Dermis blood vessel endothelial cell (primary cell): ENCODE measurements at regions not wholly inside any gene's neighbourhood (a gene's known extent, or its start where the extent isn't known, plus 50 kb on each side); places are given as distances from the start of the nearest gene placed in this dataset.

Experiments
- DNase-seq: peaks from one replicate; pipeline ENCODE4 v3.0.0; 2010

- DNase-seq: no peak
These were observed 561.3 kb downstream of the DHX35 start for GRCh38 chr20:39523405-39523804.

GRCh38 chr20:39518654-39519053 lies 556.5 kb downstream of the DHX35 start:
- no peak for DNase-seq

- DNase-seq: no peak
These were observed 554.8 kb downstream of the DHX35 start for GRCh38 chr20:39516964-39517363.

- no peak for DNase-seq
These were observed 542.6 kb downstream of the DHX35 start for GRCh38 chr20:39504710-39505094.

DNA sequence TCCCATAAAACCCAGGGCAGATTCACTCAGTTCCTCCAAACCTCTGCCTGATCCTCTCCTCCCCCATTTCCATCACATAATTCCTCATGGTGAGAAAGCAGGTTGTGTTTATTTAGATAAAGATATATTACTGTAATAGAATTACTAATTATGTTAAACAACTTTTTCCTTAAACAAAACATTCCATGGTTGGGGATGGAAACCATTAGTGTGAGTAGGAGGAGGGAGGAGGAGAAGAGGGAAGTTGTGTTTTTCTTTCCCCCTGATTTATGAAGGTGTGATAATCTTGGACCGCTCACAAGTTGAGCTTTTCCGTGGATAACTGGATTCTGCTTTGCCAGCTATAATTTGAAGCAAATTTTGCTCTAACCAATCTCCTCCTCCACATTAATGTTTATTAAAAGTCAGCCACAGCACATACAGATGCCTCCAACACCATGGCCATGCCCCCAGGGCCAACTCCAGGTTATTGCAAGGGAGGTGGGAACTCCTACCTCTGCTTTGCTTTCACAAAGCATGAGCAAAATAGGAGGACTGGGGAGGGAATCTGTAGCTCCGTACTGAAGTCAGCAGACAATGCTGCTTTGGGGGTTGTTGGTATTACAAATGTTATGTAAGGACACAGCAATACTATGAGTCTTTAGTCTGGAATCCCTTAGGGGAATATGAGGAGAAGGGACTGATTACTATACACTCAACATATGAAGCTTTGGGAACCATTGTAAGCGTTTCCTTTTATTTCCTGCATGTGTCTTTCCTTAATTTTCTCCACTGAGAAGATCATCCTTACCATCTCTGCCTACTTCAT lies 542.0 kb downstream of the DHX35 start:
- DNase-seq: no peak

- DNase-seq: no peak
These were observed 530.2 kb downstream of the DHX35 start for GRCh38 chr20:39492223-39492797.

DNA sequence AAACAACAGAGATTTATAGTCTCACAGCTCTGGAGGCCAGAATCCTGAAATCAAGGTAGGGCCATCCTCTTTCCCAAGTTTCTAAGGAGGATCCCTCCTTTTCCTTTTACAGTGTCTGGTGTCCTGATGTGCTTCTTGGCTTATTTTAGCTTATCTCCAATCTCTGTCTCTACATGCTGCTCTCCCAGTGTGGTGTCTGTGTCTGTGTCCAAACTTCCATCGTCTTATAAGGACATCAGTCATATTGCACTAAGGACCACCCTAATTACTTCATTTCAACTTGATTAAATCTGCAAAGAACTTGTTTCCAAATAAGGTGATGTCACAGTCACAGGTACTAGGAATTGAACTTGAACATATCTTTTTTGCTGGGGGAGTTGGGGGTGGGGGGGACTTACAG lies 529.6 kb downstream of the DHX35 start:
- DNase-seq: no peak

- no peak for DNase-seq
These were observed 527.9 kb downstream of the DHX35 start for GRCh38 chr20:39489986-39490560.

DNA sequence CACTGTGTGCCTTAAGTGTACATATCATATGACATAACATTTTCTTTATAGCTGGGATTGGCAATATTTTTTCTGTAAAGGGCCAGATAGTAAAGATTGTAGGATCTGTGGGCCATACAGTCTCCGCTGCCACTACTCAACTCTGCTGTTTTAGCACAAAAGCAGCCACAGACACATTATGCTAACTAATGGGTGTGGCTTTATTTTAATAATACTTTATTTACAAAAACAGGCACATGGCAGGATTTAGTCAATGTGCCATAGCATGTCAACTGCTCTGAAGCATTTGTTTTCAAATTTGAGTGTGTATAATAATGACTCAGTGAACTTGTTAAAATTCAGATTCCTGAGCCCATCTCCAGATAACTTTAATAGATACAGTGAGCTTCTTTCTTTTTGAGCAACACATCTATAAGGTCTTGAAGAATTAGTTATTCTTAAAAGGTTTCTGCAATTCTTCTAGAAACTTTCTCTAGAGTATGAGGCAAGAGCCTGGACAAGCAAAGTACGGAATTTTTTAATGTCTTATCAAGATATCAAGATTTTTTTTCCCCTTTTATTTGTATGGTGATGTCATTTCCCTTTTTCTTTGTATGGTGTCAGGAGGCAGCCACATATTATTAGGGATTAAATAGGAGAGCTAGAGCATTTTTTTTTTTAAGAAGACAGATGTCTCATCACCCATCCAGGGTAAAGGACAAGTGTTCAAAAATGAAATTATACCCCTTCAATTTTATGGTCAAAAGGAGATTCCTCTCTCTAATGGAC lies 518.3 kb downstream of the DHX35 start:
- DNase-seq: no peak

DNA sequence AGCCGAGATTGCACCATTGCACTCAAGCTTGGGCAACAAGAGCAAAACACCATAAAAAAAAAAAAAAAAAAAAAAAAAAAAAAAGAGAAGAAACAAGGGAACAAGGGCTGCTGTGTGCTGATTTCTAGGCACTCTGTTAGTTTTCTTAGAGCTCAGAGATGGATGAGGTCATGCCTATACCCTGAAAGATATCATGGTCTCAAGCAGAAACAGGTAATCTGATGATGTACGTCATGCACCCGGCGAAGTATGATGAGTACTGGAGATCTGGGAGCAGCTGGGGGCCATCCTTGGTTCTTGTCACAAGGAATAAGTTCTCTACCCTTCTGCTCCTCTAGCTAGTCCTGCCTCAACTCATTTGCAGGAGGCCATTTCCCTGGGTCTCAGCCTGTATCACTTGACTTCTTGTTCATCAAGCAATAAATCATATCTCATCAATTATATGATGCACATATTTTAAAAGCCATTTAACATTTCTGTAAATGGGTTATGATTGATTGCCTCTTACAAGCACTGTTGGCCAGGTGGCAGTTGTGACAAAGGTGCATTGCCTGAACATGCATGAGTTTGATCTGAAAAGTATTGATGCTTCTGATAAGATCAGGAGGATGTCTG lies 517.2 kb downstream of the DHX35 start:
- no peak for DNase-seq

GRCh38 chr20:39474879-39475278 lies 512.7 kb downstream of the DHX35 start:
- DNase-seq: no peak

- no peak for DNase-seq
These were observed 511.4 kb downstream of the DHX35 start for GRCh38 chr20:39473536-39473935.

DNA sequence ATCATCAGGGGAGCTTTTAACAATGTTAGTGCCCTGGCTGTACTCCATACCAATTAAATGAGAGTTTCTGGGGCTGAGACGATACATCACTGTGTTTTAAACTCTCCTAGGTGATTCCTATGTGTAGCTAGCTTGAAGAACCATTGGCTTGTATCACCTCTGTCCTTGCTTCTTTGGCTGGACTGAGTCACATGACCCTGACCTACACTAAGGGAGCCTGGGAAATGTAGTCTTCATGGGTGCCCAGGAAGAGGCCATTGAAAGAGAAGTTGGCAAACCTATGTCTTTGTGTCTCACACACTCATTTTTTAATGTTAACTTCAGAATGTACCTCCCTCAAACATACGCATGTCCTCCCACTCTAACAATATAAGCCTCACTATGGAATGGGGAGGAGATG lies 506.6 kb downstream of the DHX35 start:
- DNase-seq: no peak

DNA sequence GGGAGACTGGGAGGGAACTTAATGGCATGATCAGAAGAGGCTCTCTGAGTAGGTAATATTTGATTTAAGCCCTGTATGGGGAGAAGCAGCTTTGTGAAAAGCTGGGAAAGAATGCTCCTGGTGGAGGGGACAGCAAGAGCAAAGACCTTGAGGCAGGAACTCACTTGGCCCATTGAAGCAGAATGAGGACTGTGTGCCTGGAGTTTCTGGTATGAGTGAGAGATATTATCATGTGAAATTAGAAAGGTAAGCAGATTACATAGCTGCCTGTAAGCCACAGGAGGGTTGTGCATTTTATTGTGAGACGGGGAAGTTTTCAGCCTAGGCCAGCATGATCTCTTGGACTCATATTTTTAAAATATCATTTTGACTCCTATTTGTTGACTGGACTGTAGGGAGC lies 502.1 kb downstream of the DHX35 start:
- no peak for DNase-seq

DNA sequence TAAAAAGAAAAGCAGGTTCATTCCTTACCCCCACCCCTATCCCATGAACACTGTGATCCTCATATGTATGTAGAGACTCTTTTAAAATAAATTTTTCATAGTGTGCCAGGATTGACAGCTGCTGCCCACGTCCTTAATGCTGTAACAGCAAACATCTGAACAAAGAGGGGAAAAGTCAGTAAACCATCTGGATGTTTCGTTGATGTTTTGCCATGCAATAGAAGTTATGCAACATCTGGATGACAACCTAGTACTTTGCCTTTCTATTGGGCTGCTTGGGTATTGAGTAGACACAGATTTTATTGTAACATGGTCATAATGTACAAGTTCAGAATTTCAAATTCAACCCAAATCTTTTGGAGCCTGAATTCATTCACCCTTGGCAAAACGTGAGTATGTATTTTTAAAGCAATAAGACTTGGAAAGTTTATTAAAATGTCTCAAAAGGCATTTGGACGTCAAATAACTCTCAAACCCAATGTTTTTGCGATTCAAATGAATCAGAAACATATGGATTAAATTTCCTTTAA lies 500.3 kb downstream of the DHX35 start:
- DNase-seq: no peak

DNA sequence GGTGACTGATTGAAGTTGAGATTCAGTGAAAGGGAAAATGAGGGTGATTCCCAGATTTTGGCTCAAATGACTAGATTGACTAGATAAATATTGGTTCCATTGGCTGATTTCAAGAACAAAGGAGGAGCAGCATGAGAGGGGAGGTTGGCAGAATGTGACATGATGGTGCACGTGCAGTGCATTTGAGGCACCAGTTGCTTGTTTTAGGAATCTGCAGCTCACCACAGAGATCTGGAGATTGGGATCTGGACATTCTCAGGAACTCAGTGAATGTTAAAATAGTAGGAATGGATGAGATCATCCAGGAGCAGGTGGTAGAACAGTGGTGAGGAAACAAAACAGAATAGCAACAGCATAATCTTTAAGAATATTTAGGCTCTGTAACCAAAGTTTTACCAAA lies 496.3 kb downstream of the DHX35 start:
- no peak for DNase-seq

DNA sequence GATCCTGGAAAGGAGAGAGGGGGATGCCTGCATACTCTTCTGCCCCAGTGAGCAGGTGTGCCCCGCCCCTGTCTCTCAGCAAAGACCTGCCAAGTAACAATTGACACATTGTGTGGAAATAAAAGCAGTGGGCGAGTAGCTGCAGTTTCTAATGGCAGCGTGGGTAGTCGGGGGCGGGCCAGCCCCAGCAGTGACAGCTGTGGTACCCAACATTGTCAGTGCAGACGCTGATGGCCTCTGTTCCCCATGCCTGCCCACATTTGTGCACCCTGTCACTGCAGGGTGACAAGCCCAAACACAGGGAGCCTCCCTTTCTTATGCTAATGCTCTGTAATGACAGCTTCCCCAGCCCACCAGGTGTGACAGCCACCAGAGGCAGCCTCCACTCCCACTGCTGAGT lies 491.7 kb downstream of the DHX35 start:
- DNase-seq: no peak

DNA sequence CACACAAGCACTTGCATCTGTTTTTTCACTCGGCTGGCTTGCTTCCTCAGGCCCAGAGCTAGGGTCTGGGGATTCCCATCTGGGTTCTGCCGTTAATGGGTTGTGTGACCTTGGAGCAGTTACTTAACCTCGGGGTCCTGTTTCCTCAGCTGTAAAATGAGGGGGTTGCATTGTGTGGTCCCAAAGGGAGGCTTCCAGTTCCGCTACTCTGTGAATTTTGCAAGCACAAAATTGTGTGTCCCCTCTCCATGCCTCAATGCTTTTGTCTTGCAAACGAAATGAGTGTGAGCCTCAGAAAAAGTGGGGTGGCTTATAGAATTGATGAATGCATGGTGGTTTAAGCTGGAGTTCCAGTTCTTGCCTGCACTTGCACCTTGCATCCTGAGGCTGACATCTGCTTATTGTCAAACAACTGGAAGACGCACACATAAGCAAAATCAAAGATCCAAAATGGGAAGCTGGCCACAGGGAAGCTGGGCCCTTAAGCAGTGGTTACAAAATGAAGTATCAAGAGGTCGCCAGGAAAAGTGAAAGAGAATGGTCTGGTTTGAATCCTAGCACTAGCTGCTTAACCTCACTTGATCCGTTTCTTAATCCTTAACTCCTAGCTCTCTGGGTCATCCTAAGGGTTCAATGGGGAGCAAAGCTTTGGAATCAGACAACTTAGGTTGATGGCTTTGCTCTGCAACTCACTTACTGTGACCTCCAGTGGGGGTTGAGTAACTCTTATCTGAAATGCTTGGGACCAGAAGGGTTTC lies 490.6 kb downstream of the DHX35 start:
- DNase-seq: no peak

- no peak for DNase-seq
These were observed 489.2 kb downstream of the DHX35 start for GRCh38 chr20:39451386-39451785.

- DNase-seq: no peak
These were observed 484.3 kb downstream of the DHX35 start for GRCh38 chr20:39446397-39446796.

GRCh38 chr20:39445095-39445494 lies 483.0 kb downstream of the DHX35 start:
- DNase-seq: no peak

GRCh38 chr20:39433466-39433865 lies 471.3 kb downstream of the DHX35 start:
- DNase-seq: no peak
